HepG2 (cell line): ENCODE measurements at regions not wholly inside any gene's neighbourhood (a gene's known extent, or its start where the extent isn't known, plus 50 kb on each side); places are given as distances from the start of the nearest gene placed in this dataset.

ENCODE experiments used
- ATAC-seq: fragments of 200-7000 bp; cut with Tn5 transposase; 3 replicates; pipeline ENCODE4 v1.9.1; 2020; ENCODE audit warnings: mild to moderate bottlenecking, moderate library complexity
- BruUV-seq: library from RNA; stranded (reverse); fragments of 400-500 nt; replicated peaks from 2 replicates; lab custom pipeline; 2021; lab: Mats Ljungman, UMichigan
- CTCF ChIA-PET: fragments of 300-600 bp; formaldehyde crosslinking; extraction: SDS; loops from one replicate; lab custom pipeline; 2021; ENCODE audit warnings: low total read pairs, inconsistent platforms, low intra/inter-chr PET ratio; lab: Yijun Ruan, JAX
- POLR2A ChIA-PET: fragments of 350-600 bp; sonication (Branson Sonifier 250); formaldehyde crosslinking; loops from one replicate; lab custom pipeline; 2020; ENCODE audit warnings: antibody characterized with exemption, inconsistent platforms; lab: Yijun Ruan, JAX
- DNase-seq: peaks from one replicate; pipeline ENCODE4 v3.0.0-alpha.2; 2015; ENCODE audit warnings: low spot score
- FAIRE-seq: peaks from 3 replicates; lab custom pipeline; 2011; peaks lifted over from hg19 to GRCh38; lab: Jason Lieb, UNC
- H2AFZ ChIP-seq: one replicate; pipeline ENCODE4 v1.6.1; 2011; ENCODE audit warnings: low read length, inconsistent platforms
- H3K27ac ChIP-seq: fragments of 300-600 bp; 3 replicates; pipeline ENCODE4 v1.8.0; 2011; ENCODE audit warnings: mixed run types, mild to moderate bottlenecking, mixed read lengths, low read length, inconsistent platforms; ENCODE audit not compliant: insufficient read depth; ENCODE audit errors: extremely low read length
- H3K27me3 ChIP-seq, 2 experiments: fragments of 200-600 bp in 1 of 2; 2 replicates in 1 of 2; 3 replicates in 1 of 2; pipeline versions ENCODE4 v1.6.0 to v1.8.0; 2011; ENCODE audit warnings: low read length in 2 of 2, mild to moderate bottlenecking in 2 of 2, moderate library complexity in 2 of 2, inconsistent platforms in 1 of 2; ENCODE audit not compliant: insufficient read depth in 2 of 2, control insufficient read depth in 1 of 2
- H3K36me3 ChIP-seq, 2 experiments: fragments of 200-600 bp in 1 of 2; replicated peaks in 1 of 2; 2 replicates in 1 of 2; 3 replicates in 1 of 2; pipeline versions ENCODE4 v1.5.1 to v1.8.0; 2011; ENCODE audit warnings: low read length in 2 of 2, inconsistent platforms in 1 of 2; ENCODE audit not compliant: insufficient read depth in 2 of 2, control insufficient read depth in 1 of 2
- H3K4me1 ChIP-seq: 2 replicates; pipeline ENCODE4 v1.5.1; 2012; ENCODE audit warnings: low read length, inconsistent platforms; ENCODE audit not compliant: insufficient read depth
- H3K4me2 ChIP-seq: 2 replicates; pipeline ENCODE4 v1.6.0; 2011; ENCODE audit warnings: low read depth, low read length, inconsistent platforms
- H3K4me3 ChIP-seq, 3 experiments: fragments of 200-600 bp in 1 of 3; sonication (generic), shearing (Covaris generic) in 1 of 3; replicated peaks in 1 of 3; 2 replicates each; pipeline ENCODE4 v1.5.1; 2011 to 2016; ENCODE audit warnings: low read length in 3 of 3, inconsistent platforms in 2 of 3, low read depth in 2 of 3, mild to moderate bottlenecking in 2 of 3, control low read depth in 1 of 3, mixed read lengths in 1 of 3; ENCODE audit not compliant: insufficient read depth in 1 of 3
- H3K79me2 ChIP-seq: one replicate; pipeline ENCODE4 v1.6.1; 2011; ENCODE audit warnings: low read length, inconsistent platforms; ENCODE audit not compliant: insufficient read depth
- H3K9ac ChIP-seq: 2 replicates; pipeline ENCODE4 v1.6.0; 2011; ENCODE audit warnings: mild to moderate bottlenecking, low read depth, low read length, inconsistent platforms; ENCODE audit not compliant: insufficient read depth
- H3K9me3 ChIP-seq: 2 replicates; pipeline ENCODE4 v1.5.1; 2012; ENCODE audit warnings: mild to moderate bottlenecking, low read length
- H4K20me1 ChIP-seq: 2 replicates; pipeline ENCODE4 v1.6.0; 2011; ENCODE audit warnings: inconsistent platforms, mild to moderate bottlenecking, low read length, moderate library complexity; ENCODE audit not compliant: insufficient read depth
- KLF9 ChIP-seq: IDR thresholded peaks from 2 replicates; pipeline ENCODE4 v1.6.1; 2016; ENCODE audit warnings: low read depth
- POLR2A ChIP-seq, 2 experiments: IDR thresholded peaks; 2 replicates each; pipeline ENCODE4 v1.6.1; 2011; ENCODE audit warnings: low read depth in 2 of 2, low read length in 2 of 2, mild to moderate bottlenecking in 1 of 2, moderate library complexity in 1 of 2; ENCODE audit not compliant: insufficient read depth in 1 of 2
- RARA ChIP-seq: IDR thresholded peaks from 2 replicates; pipeline ENCODE4 v1.6.1; 2016; ENCODE audit warnings: missing genetic modification reagents, missing compliant biosample characterization
- SMAD1 ChIP-seq: sonication (generic); formaldehyde crosslinking; IDR thresholded peaks from 2 replicates; pipeline ENCODE4 v1.4.0; 2020; ENCODE audit warnings: missing genetic modification reagents, low read depth, mild to moderate bottlenecking, borderline replicate concordance
- SOX13 ChIP-seq, 3 experiments: fragments of 450-650 bp in 1 of 3; sonication (generic) in 1 of 3; formaldehyde crosslinking in 1 of 3; IDR thresholded peaks in 2 of 3; conservative IDR thresholded peaks in 1 of 3; 2 replicates each; pipeline versions ENCODE4 v1.5.0 to v1.6.1; 2016 to 2020; ENCODE audit warnings: antibody characterized with exemption in 1 of 3, mild to moderate bottlenecking in 1 of 3, missing compliant biosample characterization in 1 of 3, missing genetic modification reagents in 1 of 3, moderate library complexity in 1 of 3
- TBX3 ChIP-seq: fragments of 450-650 bp; IDR thresholded peaks from 2 replicates; pipeline ENCODE4 v1.6.1; 2017; ENCODE audit warnings: antibody characterized with exemption, mild to moderate bottlenecking, inconsistent platforms, borderline replicate concordance
- U2AF1 ChIP-seq: fragments of 200-400 bp; formaldehyde crosslinking; optimal IDR thresholded peaks from 2 replicates; pipeline ENCODE3; 2017; ENCODE audit warnings: mild to moderate bottlenecking, low read depth, low read length
- ZNF34 ChIP-seq: sonication (generic); formaldehyde crosslinking; IDR thresholded peaks from 2 replicates; pipeline ENCODE4 v1.4.0; 2020; ENCODE audit warnings: mild to moderate bottlenecking, missing genetic modification reagents, borderline replicate concordance
- ZNF766 ChIP-seq: sonication (generic); formaldehyde crosslinking; IDR thresholded peaks from 2 replicates; pipeline ENCODE4 v1.5.0; 2020; ENCODE audit warnings: missing genetic modification reagents, borderline replicate concordance
- ZNF768 ChIP-seq: sonication (generic); formaldehyde crosslinking; IDR thresholded peaks from 2 replicates; pipeline ENCODE4 v1.4.0; 2020; ENCODE audit warnings: missing genetic modification reagents
- ZNF777 ChIP-seq: sonication (generic); formaldehyde crosslinking; IDR thresholded peaks from 2 replicates; pipeline ENCODE4 v1.4.0; 2020; ENCODE audit warnings: missing genetic modification reagents
- ZNF839 ChIP-seq: sonication (generic); formaldehyde crosslinking; IDR thresholded peaks from 2 replicates; pipeline ENCODE4 v1.4.0; 2020; ENCODE audit warnings: missing genetic modification reagents, mild to moderate bottlenecking, borderline replicate concordance
- ZSCAN30 ChIP-seq: sonication (generic); formaldehyde crosslinking; IDR thresholded peaks from 2 replicates; pipeline ENCODE4 v1.5.0; 2020; ENCODE audit warnings: mild to moderate bottlenecking, missing genetic modification reagents
- WGBS: methylation state at CpG from one replicate; pipeline ENCODE4 v1.1.6; 2017; ENCODE audit warnings: low lambda C conversion rate; 5-methylcytosine and 5-hydroxymethylcytosine counted together
- in situ Hi-C: cut with HindIII; loops from 2 replicates; pipeline ENCODE4 v1.10.0; 2017; ENCODE audit warnings: low pct_unique_long_range_greater_than_20kb; ENCODE audit not compliant: extremely low pct_ligation_motif_present
- intact Hi-C: fragments of 100-400 bp; cut with micrococcal nuclease; formaldehyde crosslinking; loops from one replicate; pipeline ENCODE4 v1.10.0; 2022; ENCODE audit not compliant: unreplicated experiment
- TF ChIP-seq, protein P1 (sequence below): fragments of 450-650 bp; IDR thresholded peaks from 2 replicates; pipeline ENCODE4 v1.6.1; 2016
- TF ChIP-seq, protein P2 (sequence below): sonication (generic); formaldehyde crosslinking; IDR thresholded peaks from 2 replicates; pipeline ENCODE4 v1.8.1; 2023; ENCODE audit warnings: mild to moderate bottlenecking, missing genetic modification reagents
- TF ChIP-seq, protein P3 (sequence below): fragments of 450-650 bp; IDR thresholded peaks from 2 replicates; pipeline ENCODE4 v1.6.1; 2017
- TF ChIP-seq, protein P4 (sequence below): sonication (generic); formaldehyde crosslinking; IDR thresholded peaks from 2 replicates; pipeline ENCODE4 v1.5.1; 2020; ENCODE audit warnings: mild to moderate bottlenecking, moderate library complexity, missing genetic modification reagents

DNA sequence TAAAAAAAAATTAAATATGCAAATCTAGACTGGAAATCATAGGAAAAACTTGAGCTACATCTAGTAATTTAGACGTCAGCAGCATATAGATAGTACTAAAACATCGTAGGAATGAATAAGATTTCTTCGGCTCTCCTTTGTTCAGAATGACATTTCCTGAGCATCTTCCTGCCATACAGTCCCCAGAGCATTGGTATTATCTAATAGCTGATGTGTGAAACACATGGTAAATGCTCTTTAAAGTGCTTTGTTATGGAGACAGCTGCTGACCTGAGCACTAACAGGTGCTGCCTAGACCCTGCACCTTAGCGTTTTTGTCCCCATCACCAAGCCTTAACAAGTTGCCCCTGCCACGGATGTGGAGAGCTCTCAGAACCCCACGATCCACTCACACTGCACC lies 692.3 kb upstream of the PIK3C3 start:
- H2AFZ ChIP-seq, result no peak overlapping the region
- intact Hi-C loops, result no loop called here
- FAIRE-seq, result no peak
- H3K36me3 ChIP-seq, result no peaks in the 10 kb centered on the region
- no peak overlapping the region for H3K9ac ChIP-seq
- POLR2A ChIA-PET, result no interaction called here
- DNase-seq, result no peak
- no peak overlapping the region for H3K4me2 ChIP-seq
- no peak overlapping the region for H3K27ac ChIP-seq
- in situ Hi-C loops, result no loop called here
- 0% methylated on average over 4 of the region's 6 CpGs for whole genome bisulfite sequencing
- no peak for ATAC-seq
- CTCF ChIA-PET, result no interaction called here
- TF ChIP-seq TBX3, result no peak
- no peak for TF ChIP-seq SOX13 (IDR thresholded peaks at IDR 0.05)
- TF ChIP-seq SOX13 (CRISPR knock-in tag; conservative IDR thresholded peaks at IDR 0.05 in 1 of 2, IDR thresholded peaks at IDR 0.05 in 1 of 2), result no peak
- TF ChIP-seq, protein P1, sequence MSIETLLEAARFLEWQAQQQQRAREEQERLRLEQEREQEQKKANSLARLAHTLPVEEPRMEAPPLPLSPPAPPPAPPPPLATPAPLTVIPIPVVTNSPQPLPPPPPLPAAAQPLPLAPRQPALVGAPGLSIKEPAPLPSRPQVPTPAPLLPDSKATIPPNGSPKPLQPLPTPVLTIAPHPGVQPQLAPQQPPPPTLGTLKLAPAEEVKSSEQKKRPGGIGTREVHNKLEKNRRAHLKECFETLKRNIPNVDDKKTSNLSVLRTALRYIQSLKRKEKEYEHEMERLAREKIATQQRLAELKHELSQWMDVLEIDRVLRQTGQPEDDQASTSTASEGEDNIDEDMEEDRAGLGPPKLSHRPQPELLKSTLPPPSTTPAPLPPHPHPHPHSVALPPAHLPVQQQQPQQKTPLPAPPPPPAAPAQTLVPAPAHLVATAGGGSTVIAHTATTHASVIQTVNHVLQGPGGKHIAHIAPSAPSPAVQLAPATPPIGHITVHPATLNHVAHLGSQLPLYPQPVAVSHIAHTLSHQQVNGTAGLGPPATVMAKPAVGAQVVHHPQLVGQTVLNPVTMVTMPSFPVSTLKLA, result no peak
- no peak for TF ChIP-seq ZSCAN30 (CRISPR knock-in tag)
- TF ChIP-seq, protein P2, sequence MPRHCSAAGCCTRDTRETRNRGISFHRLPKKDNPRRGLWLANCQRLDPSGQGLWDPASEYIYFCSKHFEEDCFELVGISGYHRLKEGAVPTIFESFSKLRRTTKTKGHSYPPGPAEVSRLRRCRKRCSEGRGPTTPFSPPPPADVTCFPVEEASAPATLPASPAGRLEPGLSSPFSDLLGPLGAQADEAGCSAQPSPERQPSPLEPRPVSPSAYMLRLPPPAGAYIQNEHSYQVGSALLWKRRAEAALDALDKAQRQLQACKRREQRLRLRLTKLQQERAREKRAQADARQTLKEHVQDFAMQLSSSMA (CRISPR knock-in tag), result no peak
- TF ChIP-seq, protein P3, sequence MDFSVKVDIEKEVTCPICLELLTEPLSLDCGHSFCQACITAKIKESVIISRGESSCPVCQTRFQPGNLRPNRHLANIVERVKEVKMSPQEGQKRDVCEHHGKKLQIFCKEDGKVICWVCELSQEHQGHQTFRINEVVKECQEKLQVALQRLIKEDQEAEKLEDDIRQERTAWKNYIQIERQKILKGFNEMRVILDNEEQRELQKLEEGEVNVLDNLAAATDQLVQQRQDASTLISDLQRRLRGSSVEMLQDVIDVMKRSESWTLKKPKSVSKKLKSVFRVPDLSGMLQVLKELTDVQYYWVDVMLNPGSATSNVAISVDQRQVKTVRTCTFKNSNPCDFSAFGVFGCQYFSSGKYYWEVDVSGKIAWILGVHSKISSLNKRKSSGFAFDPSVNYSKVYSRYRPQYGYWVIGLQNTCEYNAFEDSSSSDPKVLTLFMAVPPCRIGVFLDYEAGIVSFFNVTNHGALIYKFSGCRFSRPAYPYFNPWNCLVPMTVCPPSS, result no peak
- TF ChIP-seq, protein P4, sequence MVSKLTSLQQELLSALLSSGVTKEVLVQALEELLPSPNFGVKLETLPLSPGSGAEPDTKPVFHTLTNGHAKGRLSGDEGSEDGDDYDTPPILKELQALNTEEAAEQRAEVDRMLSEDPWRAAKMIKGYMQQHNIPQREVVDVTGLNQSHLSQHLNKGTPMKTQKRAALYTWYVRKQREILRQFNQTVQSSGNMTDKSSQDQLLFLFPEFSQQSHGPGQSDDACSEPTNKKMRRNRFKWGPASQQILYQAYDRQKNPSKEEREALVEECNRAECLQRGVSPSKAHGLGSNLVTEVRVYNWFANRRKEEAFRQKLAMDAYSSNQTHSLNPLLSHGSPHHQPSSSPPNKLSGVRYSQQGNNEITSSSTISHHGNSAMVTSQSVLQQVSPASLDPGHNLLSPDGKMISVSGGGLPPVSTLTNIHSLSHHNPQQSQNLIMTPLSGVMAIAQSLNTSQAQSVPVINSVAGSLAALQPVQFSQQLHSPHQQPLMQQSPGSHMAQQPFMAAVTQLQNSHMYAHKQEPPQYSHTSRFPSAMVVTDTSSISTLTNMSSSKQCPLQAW (CRISPR knock-in tag), result no peak
- no peak for TF ChIP-seq RARA (CRISPR knock-in tag)
- no peak for TF ChIP-seq U2AF1
- TF ChIP-seq POLR2A (IDR thresholded peaks at IDR 0.05; ENCODE audit: insufficient read depth in 1 of 2, low read depth in 2 of 2, low read length in 2 of 2), result no peak
- no peak for TF ChIP-seq KLF9 (CRISPR knock-in tag)
- no peak for TF ChIP-seq ZNF777 (CRISPR knock-in tag)
- no peak for TF ChIP-seq ZNF766
- TF ChIP-seq SMAD1 (CRISPR knock-in tag), result no peak
- no peak for TF ChIP-seq ZNF839 (CRISPR knock-in tag)
- no peak for TF ChIP-seq ZNF34 (CRISPR knock-in tag)
- TF ChIP-seq ZNF768, result no peak
- H3K4me1 ChIP-seq, result no peaks in the 10 kb centered on the region
- H3K4me3 ChIP-seq, result no peak overlapping the region
- H4K20me1 ChIP-seq, result no peaks in the 10 kb centered on the region
- BruUV-seq, result no TSS peak
- no peaks in the 10 kb centered on the region for H3K9me3 ChIP-seq
- H3K27me3 ChIP-seq, result no peaks in the 10 kb centered on the region
- no peaks in the 10 kb centered on the region for H3K79me2 ChIP-seq
